GM12874 (cell line): ENCODE measurements at regions not wholly inside any gene's neighbourhood (a gene's known extent, or its start where the extent isn't known, plus 50 kb on each side); places are given as distances from the start of the nearest gene placed in this dataset.

Experiments used
- CTCF ChIP-seq: IDR thresholded peaks from 2 replicates; pipeline ENCODE4 v1.5.1; 2011; ENCODE audit warnings: low read depth, mild to moderate bottlenecking, control low read depth, low read length, moderate library complexity; ENCODE audit not compliant: insufficient read depth

GRCh38 chr14:32011225-32011624 is 65.9 kb upstream of the ARHGAP5 start:
- TF ChIP-seq CTCF, result no peak

- no peak for TF ChIP-seq CTCF
Observed at GRCh38 chr14:32012062-32012461, 65.0 kb upstream of the ARHGAP5 start.

DNA sequence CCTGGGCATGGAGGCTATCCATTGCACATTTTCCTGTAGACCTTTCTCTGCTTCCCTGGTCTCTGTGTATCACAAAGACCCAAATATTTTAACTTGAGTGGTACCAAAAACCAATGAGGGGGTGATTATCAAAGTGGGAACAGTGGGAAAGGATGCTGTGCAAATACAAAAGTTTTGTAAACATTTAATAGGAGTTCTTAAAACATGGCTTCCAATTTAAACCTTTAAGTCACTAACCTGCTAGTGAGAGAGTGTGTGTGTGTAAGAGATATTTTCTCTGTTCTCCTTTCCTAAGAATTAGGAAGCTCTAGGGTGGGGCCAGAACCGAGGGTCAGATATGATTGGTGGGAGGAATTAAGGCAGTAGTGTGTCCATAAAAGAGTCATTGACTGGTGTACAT is 64.5 kb upstream of the ARHGAP5 start:
- TF ChIP-seq CTCF, result no peak

- no peak for TF ChIP-seq CTCF
Observed at GRCh38 chr14:32013083-32013482, 64.0 kb upstream of the ARHGAP5 start.

DNA sequence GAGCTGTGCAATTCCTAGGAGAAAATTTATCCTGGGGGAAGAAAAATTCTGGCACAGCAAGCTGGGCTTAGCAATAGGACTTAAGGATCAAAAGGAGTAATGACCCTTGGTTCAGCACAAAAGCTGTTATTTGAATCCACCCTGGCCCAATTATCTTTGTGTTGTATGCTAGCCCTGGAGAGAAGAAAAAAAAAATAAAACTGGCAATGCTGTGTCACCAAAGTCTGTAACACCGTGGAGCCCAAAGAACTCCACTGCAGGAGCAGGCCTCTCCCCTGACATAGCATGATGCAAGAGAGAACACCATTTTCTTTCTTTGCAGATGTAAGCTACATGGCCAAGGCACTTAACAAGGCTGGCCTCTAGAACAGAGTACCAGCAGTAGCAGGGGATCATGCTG is 63.0 kb upstream of the ARHGAP5 start:
- no peak for TF ChIP-seq CTCF

- TF ChIP-seq CTCF, result no peak
Observed at GRCh38 chr14:32014498-32014897, 62.6 kb upstream of the ARHGAP5 start.

GRCh38 chr14:32015166-32015565 is 61.9 kb upstream of the ARHGAP5 start:
- TF ChIP-seq CTCF, result no peak

DNA sequence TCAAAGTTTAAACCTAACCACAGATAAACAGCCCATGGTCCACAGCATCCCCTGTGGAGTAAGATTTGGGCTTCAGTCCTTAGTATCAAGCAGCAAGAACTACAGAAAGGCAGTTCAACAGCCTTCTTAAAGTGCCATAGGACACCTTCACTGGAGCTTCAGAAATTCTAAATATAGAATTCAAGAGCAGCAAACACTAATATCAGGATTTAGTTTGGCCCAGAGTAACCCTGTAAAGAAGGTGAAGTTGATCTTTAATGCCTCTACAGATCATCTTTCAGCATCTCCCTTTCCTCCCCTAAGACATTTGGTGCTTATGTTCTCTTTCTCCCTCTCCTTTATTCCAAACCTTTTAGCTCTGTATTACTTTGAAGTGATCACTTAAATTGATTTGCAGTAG is 59.5 kb upstream of the ARHGAP5 start:
- TF ChIP-seq CTCF, result no peak
